Esophagus muscularis mucosa (tissue), 4 donors: ENCODE measurements at regions not wholly inside any gene's neighbourhood (a gene's known extent, or its start where the extent isn't known, plus 50 kb on each side); places are given as distances from the start of the nearest gene placed in this dataset.

Experiments used
- DNase-seq: peaks from one replicate; pipeline ENCODE4 v3.0.0-alpha.2; 2017; ENCODE audit errors: extremely low spot score
- H3K27ac ChIP-seq, 4 donors: fragments of 200-600 bp; sonication (generic); replicated peaks in 1 of 4; 1 replicate in 3 of 4; 2 replicates in 1 of 4; pipeline ENCODE4 v1.5.1; 2016 to 2019; ENCODE audit warnings: mild to moderate bottlenecking in 1 of 4
- H3K27me3 ChIP-seq, 4 donors: fragments of 200-600 bp; sonication (generic); one replicate each; pipeline versions ENCODE4 v1.5.1 to v1.6.0; 2016 to 2019
- H3K36me3 ChIP-seq, 4 donors: fragments of 200-600 bp; sonication (generic); one replicate each; pipeline ENCODE4 v1.5.1; 2016 to 2019
- H3K4me1 ChIP-seq, 4 donors: fragments of 200-600 bp; sonication (generic); one replicate each; pipeline ENCODE4 v1.5.1; 2016 to 2019
- H3K4me3 ChIP-seq, 4 donors: fragments of 200-600 bp; sonication (generic); 1 replicate in 2 of 4; 2 replicates in 2 of 4; pipeline ENCODE4 v1.5.1; 2016 to 2019; ENCODE audit warnings: mild to moderate bottlenecking in 4 of 4, moderate library complexity in 1 of 4
- H3K9me3 ChIP-seq, 4 donors: fragments of 200-600 bp; sonication (generic); 1 replicate in 3 of 4; 2 replicates in 1 of 4; pipeline ENCODE4 v1.5.1; 2016 to 2019
- CTCF ChIP-seq, 3 experiments: fragments of 200-600 bp in 2 of 3; fragments of 450-650 bp in 1 of 3; sonication (generic) in 2 of 3; IDR thresholded peaks; one replicate each; pipeline ENCODE4 v1.5.1; 2017 to 2019; ENCODE audit warnings: antibody characterized with exemption in 3 of 3, mild to moderate bottlenecking in 2 of 3, moderate library complexity in 1 of 3
- EP300 ChIP-seq: sonication (generic); formaldehyde crosslinking; IDR thresholded peaks from one replicate; pipeline ENCODE4 v1.6.1; 2017; ENCODE audit warnings: antibody characterized with exemption
- POLR2A ChIP-seq: fragments of 450-650 bp; IDR thresholded peaks from one replicate; pipeline ENCODE4 v1.6.1; 2017; ENCODE audit warnings: antibody characterized with exemption, moderate library complexity, mild to moderate bottlenecking, low read depth
- POLR2AphosphoS5 ChIP-seq, 2 donors: sonication (generic); formaldehyde crosslinking; IDR thresholded peaks; one replicate each; pipeline ENCODE4 v1.6.1; 2017; ENCODE audit warnings: antibody characterized with exemption in 2 of 2
- WGBS: methylation state at CpG from one replicate; pipeline ENCODE4 v1.1.5; 2018; 5-methylcytosine and 5-hydroxymethylcytosine counted together
- intact Hi-C: fragments of 100-400 bp; cut with DNase I; formaldehyde crosslinking; loops from one replicate; pipeline ENCODE4 v1.15.1; 2023

- H3K27me3 ChIP-seq, result no peaks in the 10 kb centered on the region
- H3K4me1 ChIP-seq, result no peaks in the 10 kb centered on the region
- no peak overlapping the region for H3K27ac ChIP-seq
- DNase-seq, result no peak
- no peaks in the 10 kb centered on the region for H3K36me3 ChIP-seq
- WGBS, result 61% methylated on average over 1 of the region's 1 CpG
- H3K4me3 ChIP-seq, result no peak overlapping the region
- intact Hi-C loops, result no loop called here
- no peaks in the 10 kb centered on the region for H3K9me3 ChIP-seq
- no peak for TF ChIP-seq CTCF (IDR thresholded peaks at IDR 0.05)
- TF ChIP-seq POLR2A, result no peak
- TF ChIP-seq POLR2AphosphoS5 (IDR thresholded peaks at IDR 0.05), result no peak
- no peak for TF ChIP-seq EP300
These were observed 345.6 kb upstream of the CA10 start for GRCh38 chr17:52504081-52504480.

GRCh38 chr17:52495646-52496045 is 337.1 kb upstream of the CA10 start:
- TF ChIP-seq CTCF (IDR thresholded peaks at IDR 0.05), result no peak
- TF ChIP-seq POLR2A, result no peak
- TF ChIP-seq POLR2AphosphoS5 (IDR thresholded peaks at IDR 0.05), result no peak
- no peak for TF ChIP-seq EP300

GRCh38 chr17:52482271-52482670 is 323.8 kb upstream of the CA10 start:
- TF ChIP-seq POLR2A, result no peak
- TF ChIP-seq POLR2AphosphoS5 (IDR thresholded peaks at IDR 0.05), result no peak
- TF ChIP-seq EP300, result no peak
- TF ChIP-seq CTCF (IDR thresholded peaks at IDR 0.05), result no peak
- 80% methylated on average over 3 of the region's 3 CpGs for WGBS
- DNase-seq, result no peak
- H3K36me3 ChIP-seq, result no peaks in the 10 kb centered on the region
- no peak overlapping the region for H3K27ac ChIP-seq
- intact Hi-C loops, result no loop called here
- no peak overlapping the region for H3K4me3 ChIP-seq
- no peaks in the 10 kb centered on the region for H3K9me3 ChIP-seq
- H3K27me3 ChIP-seq, result no peaks in the 10 kb centered on the region
- no peaks in the 10 kb centered on the region for H3K4me1 ChIP-seq

More at GRCh38 chr17:52495646-52496045, 337.1 kb upstream of the CA10 start:
- Histone ChIP-seq H3K27me3 (no peaks in the 10 kb centered on the region), H3K4me3 (no peak overlapping the region), H3K36me3 (no peaks in the 10 kb centered on the region), H3K9me3 (peaks cover 0 to 2% (median 0%) of the 10 kb centered on the region in 4 donors), H3K27ac (no peak overlapping the region), H3K4me1 (no peaks in the 10 kb centered on the region)
- intact Hi-C loops, result no loop called here
- WGBS, result 87% methylated on average over 5 of the region's 5 CpGs
- DNase-seq, result no peak

- intact Hi-C loops, result no loop called here
- Histone ChIP-seq H3K36me3 (no peaks in the 10 kb centered on the region), H3K27me3 (no peaks in the 10 kb centered on the region), H3K27ac (no peak overlapping the region), H3K4me3 (no peak overlapping the region), H3K9me3 (no peaks in the 10 kb centered on the region), H3K4me1 (no peaks in the 10 kb centered on the region)
- 93% methylated on average over 9 of the region's 9 CpGs for WGBS
- DNase-seq, result no peak
- TF ChIP-seq POLR2A (no peak), POLR2AphosphoS5 (IDR thresholded peaks at IDR 0.05) (no peak), CTCF (IDR thresholded peaks at IDR 0.05) (no peak), EP300 (no peak)
These were observed 319.5 kb upstream of the CA10 start for GRCh38 chr17:52477824-52478699.
